ENCODE measurements at regions not wholly inside any gene's neighbourhood (a gene's known extent, or its start where the extent isn't known, plus 50 kb on each side); places are given as distances from the start of the nearest gene placed in this dataset.

GRCh38 chr22:49047447-49047846 is 780.2 kb downstream of the BRD1 start:
- Histone ChIP-seq H3K27ac (ENCODE audit: low read length) (no peak overlapping the region), H3K9ac (ENCODE audit: low read length) (no peak overlapping the region), H3K27me3 (replicated peaks; ENCODE audit: insufficient read depth, low read length) (peaks cover 95% of the 10 kb centered on the region), H3K4me1 (ENCODE audit: low read length) (no peaks in the 10 kb centered on the region), H3K36me3 (replicated peaks; ENCODE audit: insufficient read depth, low read length) (no peaks in the 10 kb centered on the region), H2AFZ (ENCODE audit: low read length) (no peak overlapping the region), H3K79me2 (ENCODE audit: low read length) (no peaks in the 10 kb centered on the region), H4K20me1 (ENCODE audit: insufficient read depth, low read length) (no peaks in the 10 kb centered on the region), H3F3A (ENCODE audit: insufficient read depth, low read length) (no peaks in the 10 kb centered on the region), H3K9me2 (replicated peaks; ENCODE audit: insufficient read depth, low read length) (no peaks in the 10 kb centered on the region), H3K4me3 (ENCODE audit: low read length) (no peak overlapping the region), H3K9me3 (replicated peaks; ENCODE audit: insufficient read depth, low read length) (no peaks in the 10 kb centered on the region), H3K4me2 (ENCODE audit: low read depth, low read length) (no peak overlapping the region)
- TF ChIP-seq EZH2 (optimal IDR thresholded peaks at IDR 0.05; ENCODE audit: low read depth, low read length) (no peak), CTCF (IDR thresholded peaks at IDR 0.05; ENCODE audit: low read length) (no peak), EZH2phosphoT487 (IDR thresholded peaks at IDR 0.05; ENCODE audit: low read length) (no peak)
- no peak for DNase-seq

GRCh38 chr22:49046546-49047361 is 780.9 kb downstream of the BRD1 start:
- no peak overlapping the region for H3K9ac ChIP-seq (ENCODE audit: low read length)
- H3K4me1 ChIP-seq (ENCODE audit: low read length), result no peaks in the 10 kb centered on the region
- no peak overlapping the region for H3K4me2 ChIP-seq (ENCODE audit: low read depth, low read length)
- no peaks in the 10 kb centered on the region for H3K36me3 ChIP-seq (replicated peaks; ENCODE audit: insufficient read depth, low read length)
- H3K9me3 ChIP-seq (replicated peaks; ENCODE audit: insufficient read depth, low read length), result no peaks in the 10 kb centered on the region
- H4K20me1 ChIP-seq (ENCODE audit: insufficient read depth, low read length), result no peaks in the 10 kb centered on the region
- H2AFZ ChIP-seq (ENCODE audit: low read length), result no peak overlapping the region
- no peaks in the 10 kb centered on the region for H3F3A ChIP-seq (ENCODE audit: insufficient read depth, low read length)
- TF ChIP-seq EZH2 (optimal IDR thresholded peaks at IDR 0.05; ENCODE audit: low read depth, low read length) (no peak), EZH2phosphoT487 (IDR thresholded peaks at IDR 0.05; ENCODE audit: low read length) (no peak), CTCF (IDR thresholded peaks at IDR 0.05; ENCODE audit: low read length) (peak; percentile 44)
- H3K79me2 ChIP-seq (ENCODE audit: low read length), result no peaks in the 10 kb centered on the region
- H3K9me2 ChIP-seq (replicated peaks; ENCODE audit: insufficient read depth, low read length), result no peaks in the 10 kb centered on the region
- DNase-seq, result peak; percentile 19
- H3K27ac ChIP-seq (ENCODE audit: low read length), result no peak overlapping the region
- peaks cover 93% of the 10 kb centered on the region for H3K27me3 ChIP-seq (replicated peaks; ENCODE audit: insufficient read depth, low read length)
- H3K4me3 ChIP-seq (ENCODE audit: low read length), result no peak overlapping the region

- Histone ChIP-seq H3K27me3 (replicated peaks; ENCODE audit: insufficient read depth, low read length) (peaks cover 94% of the 10 kb centered on the region), H3K9me3 (replicated peaks; ENCODE audit: insufficient read depth, low read length) (no peaks in the 10 kb centered on the region)
These were observed 781.6 kb downstream of the BRD1 start for GRCh38 chr22:49046000-49046545.

More at GRCh38 chr22:49046000-49046545, 781.6 kb downstream of the BRD1 start:
- no peaks in the 10 kb centered on the region for H3K4me1 ChIP-seq (ENCODE audit: low read length)
- no peak for DNase-seq
- no peaks in the 10 kb centered on the region for H4K20me1 ChIP-seq (ENCODE audit: insufficient read depth, low read length)
- no peaks in the 10 kb centered on the region for H3F3A ChIP-seq (ENCODE audit: insufficient read depth, low read length)
- TF ChIP-seq EZH2phosphoT487 (IDR thresholded peaks at IDR 0.05; ENCODE audit: low read length) (no peak), CTCF (IDR thresholded peaks at IDR 0.05; ENCODE audit: low read length) (no peak), EZH2 (optimal IDR thresholded peaks at IDR 0.05; ENCODE audit: low read depth, low read length) (no peak)
- H3K4me3 ChIP-seq (ENCODE audit: low read length), result no peak overlapping the region
- no peak overlapping the region for H3K9ac ChIP-seq (ENCODE audit: low read length)
- no peaks in the 10 kb centered on the region for H3K9me2 ChIP-seq (replicated peaks; ENCODE audit: insufficient read depth, low read length)
- no peak overlapping the region for H3K4me2 ChIP-seq (ENCODE audit: low read depth, low read length)
- H3K36me3 ChIP-seq (replicated peaks; ENCODE audit: insufficient read depth, low read length), result no peaks in the 10 kb centered on the region
- H3K79me2 ChIP-seq (ENCODE audit: low read length), result no peaks in the 10 kb centered on the region
- no peak overlapping the region for H3K27ac ChIP-seq (ENCODE audit: low read length)
- no peak overlapping the region for H2AFZ ChIP-seq (ENCODE audit: low read length)

Measured in MM.1S (cell line).